ENCODE measurements at regions not wholly inside any gene's neighbourhood (a gene's known extent, or its start where the extent isn't known, plus 50 kb on each side); places are given as distances from the start of the nearest gene placed in this dataset.

DNA sequence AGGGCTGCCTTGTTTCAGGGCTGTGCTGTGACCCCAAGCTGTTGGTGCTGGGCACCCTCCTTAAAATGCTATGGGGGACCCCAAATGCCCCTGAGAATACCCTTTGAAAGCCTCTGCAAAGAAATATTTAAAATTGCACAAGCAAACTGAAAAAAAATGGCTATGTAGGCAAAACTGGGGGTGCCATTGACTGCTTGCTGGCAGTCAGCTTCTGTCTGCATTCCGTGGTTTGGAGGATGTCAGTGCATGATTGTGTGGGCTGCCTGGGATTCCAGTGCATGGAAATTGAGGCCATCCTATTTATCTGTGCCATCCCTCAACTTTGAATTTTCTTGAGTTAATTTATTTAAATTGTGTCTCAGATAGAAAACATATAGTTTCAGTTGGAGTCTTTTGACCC is 113.7 kb upstream of the RTL1 start:
- no peak for DNase-seq (ENCODE audit: low read depth)
- TF ChIP-seq, protein P1, sequence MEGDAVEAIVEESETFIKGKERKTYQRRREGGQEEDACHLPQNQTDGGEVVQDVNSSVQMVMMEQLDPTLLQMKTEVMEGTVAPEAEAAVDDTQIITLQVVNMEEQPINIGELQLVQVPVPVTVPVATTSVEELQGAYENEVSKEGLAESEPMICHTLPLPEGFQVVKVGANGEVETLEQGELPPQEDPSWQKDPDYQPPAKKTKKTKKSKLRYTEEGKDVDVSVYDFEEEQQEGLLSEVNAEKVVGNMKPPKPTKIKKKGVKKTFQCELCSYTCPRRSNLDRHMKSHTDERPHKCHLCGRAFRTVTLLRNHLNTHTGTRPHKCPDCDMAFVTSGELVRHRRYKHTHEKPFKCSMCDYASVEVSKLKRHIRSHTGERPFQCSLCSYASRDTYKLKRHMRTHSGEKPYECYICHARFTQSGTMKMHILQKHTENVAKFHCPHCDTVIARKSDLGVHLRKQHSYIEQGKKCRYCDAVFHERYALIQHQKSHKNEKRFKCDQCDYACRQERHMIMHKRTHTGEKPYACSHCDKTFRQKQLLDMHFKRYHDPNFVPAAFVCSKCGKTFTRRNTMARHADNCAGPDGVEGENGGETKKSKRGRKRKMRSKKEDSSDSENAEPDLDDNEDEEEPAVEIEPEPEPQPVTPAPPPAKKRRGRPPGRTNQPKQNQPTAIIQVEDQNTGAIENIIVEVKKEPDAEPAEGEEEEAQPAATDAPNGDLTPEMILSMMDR (IDR thresholded peaks at IDR 0.05; ENCODE audit: insufficient read depth, low read length, poor library complexity, severe bottlenecking): no peak
- H3K4me3 ChIP-seq (ENCODE audit: low read depth, low read length): no peak overlapping the region
- H3K27me3 ChIP-seq (ENCODE audit: control insufficient read depth, insufficient read depth, low read length): no peaks in the 10 kb centered on the region
- no peaks in the 10 kb centered on the region for H3K36me3 ChIP-seq (ENCODE audit: control insufficient read depth, insufficient read depth, low read length)

DNA sequence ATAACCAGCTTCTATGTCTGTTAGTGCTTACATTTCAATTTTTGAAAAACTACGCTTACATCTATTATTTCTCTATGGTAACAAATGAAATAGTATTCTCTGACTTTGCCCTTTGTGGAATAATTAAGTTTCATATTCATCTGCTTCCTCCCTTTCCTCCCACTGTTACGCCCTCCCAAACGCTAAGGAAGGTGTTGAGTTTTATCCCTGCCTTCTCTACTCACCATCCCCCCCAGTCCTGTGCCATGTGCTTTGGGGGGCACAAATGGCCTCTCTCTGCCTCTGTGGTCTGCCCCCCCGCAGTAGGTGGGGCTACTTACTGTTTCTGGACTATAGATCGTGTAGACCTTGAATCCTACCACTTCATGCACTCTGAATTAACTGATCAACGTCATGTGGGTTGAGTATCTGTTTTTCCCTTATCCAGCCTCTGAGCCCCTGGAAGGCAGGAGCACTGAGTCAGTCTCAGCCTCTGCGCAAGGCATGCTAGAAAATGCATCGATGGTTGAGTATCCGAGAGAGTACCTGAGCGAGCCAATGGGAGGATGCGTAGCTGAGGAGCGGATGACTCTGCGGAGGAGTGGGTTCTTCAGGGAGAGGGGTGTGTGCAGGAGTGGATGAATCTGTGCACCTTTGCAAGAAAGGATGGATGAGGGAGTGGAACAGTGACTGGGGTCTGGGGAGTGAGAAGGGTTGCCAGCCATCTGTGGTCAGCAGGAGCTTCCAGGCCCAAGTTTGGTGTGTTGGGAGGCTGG is 114.5 kb upstream of the RTL1 start:
- H3K36me3 ChIP-seq (ENCODE audit: control insufficient read depth, insufficient read depth, low read length): no peaks in the 10 kb centered on the region
- no peak for DNase-seq (ENCODE audit: low read depth)
- TF ChIP-seq, protein P1 (IDR thresholded peaks at IDR 0.05; ENCODE audit: insufficient read depth, low read length, poor library complexity, severe bottlenecking): no peak
- no peak overlapping the region for H3K4me3 ChIP-seq (ENCODE audit: low read depth, low read length)
- no peaks in the 10 kb centered on the region for H3K27me3 ChIP-seq (ENCODE audit: control insufficient read depth, insufficient read depth, low read length)

DNA sequence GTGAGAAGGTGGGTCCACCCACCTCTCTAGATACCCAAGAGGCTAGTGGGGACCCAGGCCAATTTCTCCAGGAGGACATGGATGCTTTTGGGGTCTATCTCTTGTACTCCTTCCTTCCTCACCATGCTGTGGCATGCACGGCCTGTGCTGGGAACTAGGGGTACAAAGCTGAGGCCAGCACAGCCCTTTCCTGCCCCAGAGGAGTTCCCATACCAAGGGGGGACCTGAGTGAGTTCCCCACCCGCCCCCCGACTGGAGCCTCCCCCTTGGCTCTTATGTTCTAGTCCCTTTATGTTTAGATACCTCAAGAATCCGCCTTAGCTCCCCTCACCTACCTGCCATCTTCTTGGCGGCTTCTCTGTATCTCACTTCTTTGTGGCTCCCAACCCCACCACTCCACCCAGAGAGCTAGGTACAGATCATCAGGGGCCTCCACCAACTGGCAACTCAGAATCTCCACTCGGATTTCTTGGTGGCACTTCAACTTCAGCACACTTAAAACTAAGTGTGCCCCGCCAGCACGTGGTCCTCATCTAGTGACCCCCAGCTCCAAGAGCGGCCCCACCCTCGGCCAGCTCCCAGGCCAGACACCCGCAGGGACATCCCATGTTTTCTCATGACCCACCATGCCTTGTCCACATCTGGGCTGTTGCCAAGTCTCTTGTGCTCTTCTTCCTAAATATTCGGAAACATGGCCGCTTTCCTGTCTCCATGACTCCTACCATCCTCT is 115.2 kb upstream of the RTL1 start:
- TF ChIP-seq, protein P1 (IDR thresholded peaks at IDR 0.05; ENCODE audit: insufficient read depth, low read length, poor library complexity, severe bottlenecking): no peak
- H3K27me3 ChIP-seq (ENCODE audit: control insufficient read depth, insufficient read depth, low read length): no peaks in the 10 kb centered on the region

DNA sequence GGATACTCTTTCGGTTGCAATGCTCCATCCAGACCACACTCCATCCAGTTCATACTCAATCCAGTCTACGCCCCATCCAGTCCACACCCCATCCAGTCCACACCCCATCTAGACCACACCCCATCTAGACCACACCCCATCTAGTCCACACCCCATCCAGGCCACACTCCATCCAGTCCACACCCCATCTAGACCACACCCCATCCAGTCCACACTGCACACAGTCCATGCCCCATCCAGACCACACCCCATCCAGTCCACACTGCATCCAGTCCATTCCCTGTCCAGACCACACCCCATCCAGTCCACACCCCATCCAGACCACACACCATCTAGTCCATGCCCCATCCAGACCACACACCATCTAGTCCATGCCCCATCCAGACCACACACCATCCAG is 116.0 kb upstream of the RTL1 start:
- no peaks in the 10 kb centered on the region for H3K27me3 ChIP-seq (ENCODE audit: control insufficient read depth, insufficient read depth, low read length)
- DNase-seq (ENCODE audit: low read depth): no peak
- TF ChIP-seq, protein P1 (IDR thresholded peaks at IDR 0.05; ENCODE audit: insufficient read depth, low read length, poor library complexity, severe bottlenecking): no peak
- no peaks in the 10 kb centered on the region for H3K36me3 ChIP-seq (ENCODE audit: control insufficient read depth, insufficient read depth, low read length)
- H3K4me3 ChIP-seq (ENCODE audit: low read depth, low read length): no peak overlapping the region

More for the DNA sequence above, 115.2 kb upstream of the RTL1 start:
- Histone ChIP-seq H3K4me3 (ENCODE audit: low read depth, low read length) (no peak overlapping the region), H3K36me3 (ENCODE audit: control insufficient read depth, insufficient read depth, low read length) (no peaks in the 10 kb centered on the region)
- DNase-seq (ENCODE audit: low read depth): no peak

DNA sequence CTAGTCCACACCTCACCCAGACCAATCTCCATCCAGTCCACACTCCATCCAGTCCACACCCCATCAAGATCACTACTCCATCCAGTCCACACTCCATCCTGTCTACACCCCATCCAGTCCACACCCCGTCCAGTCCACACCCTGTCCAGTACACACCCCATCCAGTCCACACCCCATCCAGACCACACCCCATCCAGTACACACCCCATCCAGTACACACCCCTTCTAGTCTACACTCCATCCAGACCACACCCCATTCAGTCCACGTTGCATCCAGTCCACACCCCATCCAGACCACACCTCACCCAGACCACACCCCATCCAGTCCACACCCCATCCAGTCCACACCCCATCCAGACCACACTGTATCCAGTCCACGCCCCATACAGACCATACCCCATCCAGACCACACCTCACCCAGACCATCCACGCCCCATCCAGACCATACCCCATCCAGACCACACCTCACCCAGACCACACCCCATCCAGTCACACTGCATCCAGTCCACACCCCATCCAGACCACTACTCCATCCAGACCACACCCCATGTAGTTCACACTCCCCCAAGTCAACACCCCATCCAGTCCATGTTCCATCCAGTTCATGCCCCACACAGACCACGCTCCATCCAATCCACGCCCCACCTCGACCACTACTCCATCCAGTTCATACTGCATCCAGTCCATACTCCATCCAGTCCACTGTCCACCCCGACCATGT is 116.6 kb upstream of the RTL1 start:
- no peaks in the 10 kb centered on the region for H3K36me3 ChIP-seq (ENCODE audit: control insufficient read depth, insufficient read depth, low read length)
- no peak for DNase-seq (ENCODE audit: low read depth)
- no peaks in the 10 kb centered on the region for H3K27me3 ChIP-seq (ENCODE audit: control insufficient read depth, insufficient read depth, low read length)
- H3K4me3 ChIP-seq (ENCODE audit: low read depth, low read length): no peak overlapping the region
- TF ChIP-seq, protein P1 (IDR thresholded peaks at IDR 0.05; ENCODE audit: insufficient read depth, low read length, poor library complexity, severe bottlenecking): no peak

Measured in kidney epithelial cell (primary cell).